IMR-90 (cell line): ENCODE measurements at regions not wholly inside any gene's neighbourhood (a gene's known extent, or its start where the extent isn't known, plus 50 kb on each side); places are given as distances from the start of the nearest gene placed in this dataset.

Experiments
- ATAC-seq: fragments of 200-7000 bp; cut with Tn5 transposase; 2 replicates; pipeline ENCODE4 v1.9.1; 2020; ENCODE audit warnings: low read depth, mild to moderate bottlenecking, moderate library complexity
- BruUV-seq: library from RNA; stranded (reverse); fragments of 400-500 nt; replicated peaks from 2 replicates; lab custom pipeline; 2021; lab: Mats Ljungman, UMichigan
- CTCF ChIA-PET: fragments of 300-600 bp; formaldehyde crosslinking; extraction: SDS; loops from one replicate; lab custom pipeline; 2021; ENCODE audit warnings: antibody characterized with exemption; lab: Yijun Ruan, JAX
- POLR2A ChIA-PET: fragments of 300-600 bp; sonication (Branson Sonifier 250); formaldehyde crosslinking; loops from one replicate; lab custom pipeline; 2022; ENCODE audit warnings: antibody characterized with exemption; ENCODE audit not compliant: unreplicated experiment; lab: Charles Lee
- DNase-seq: peaks from one replicate; pipeline ENCODE4 v3.0.0; 2013
- H2AFZ ChIP-seq: replicated peaks from 2 replicates; pipeline ENCODE3; 2013; ENCODE audit warnings: low read length, mild to moderate bottlenecking; ENCODE audit not compliant: poor library complexity
- H2AK5ac ChIP-seq: 2 replicates; pipeline ENCODE4 v1.6.1; 2013; ENCODE audit warnings: low read depth, low read length, inconsistent platforms
- H2AK9ac ChIP-seq: replicated peaks from 2 replicates; pipeline ENCODE3; 2013; ENCODE audit warnings: mild to moderate bottlenecking, low read depth, low read length, moderate library complexity; ENCODE audit not compliant: poor library complexity
- H2BK120ac ChIP-seq: 2 replicates; pipeline ENCODE4 v1.6.1; 2013; ENCODE audit warnings: low read depth, low read length, inconsistent platforms
- H2BK15ac ChIP-seq: 3 replicates; pipeline ENCODE4 v1.6.1; 2013; ENCODE audit warnings: low read depth, low read length, inconsistent platforms
- H2BK20ac ChIP-seq: 2 replicates; pipeline ENCODE4 v1.6.1; 2013; ENCODE audit warnings: low read depth, mild to moderate bottlenecking, inconsistent platforms, low read length, moderate library complexity
- H2BK5ac ChIP-seq: 2 replicates; pipeline ENCODE4 v1.6.1; 2013; ENCODE audit warnings: mild to moderate bottlenecking, low read depth, low read length, inconsistent platforms; ENCODE audit not compliant: poor library complexity, severe bottlenecking
- H3K14ac ChIP-seq: replicated peaks from 2 replicates; pipeline ENCODE4 v1.6.1; 2013; ENCODE audit warnings: low read depth, low read length, inconsistent platforms
- H3K18ac ChIP-seq: 2 replicates; pipeline ENCODE4 v1.6.1; 2013; ENCODE audit warnings: low read depth, low read length, control low read depth
- H3K23ac ChIP-seq: 2 replicates; pipeline ENCODE4 v1.6.1; 2013; ENCODE audit warnings: low read depth, low read length, inconsistent platforms
- H3K27ac ChIP-seq: 2 replicates; pipeline ENCODE4 v1.5.1; 2013; ENCODE audit warnings: mild to moderate bottlenecking, control low read depth, low read length; ENCODE audit not compliant: insufficient read depth
- H3K27me3 ChIP-seq: 2 replicates; pipeline ENCODE4 v1.6.1; 2013; ENCODE audit warnings: low read length; ENCODE audit not compliant: control insufficient read depth, insufficient read depth
- H3K36me3 ChIP-seq: 2 replicates; pipeline ENCODE4 v1.6.1; 2013; ENCODE audit warnings: low read length, mixed read lengths; ENCODE audit not compliant: control insufficient read depth, insufficient read depth
- H3K4ac ChIP-seq: 2 replicates; pipeline ENCODE4 v1.6.1; 2013; ENCODE audit warnings: low read depth, low read length, inconsistent platforms
- H3K4me1 ChIP-seq: 2 replicates; pipeline ENCODE4 v1.6.1; 2013; ENCODE audit warnings: low read length, mixed read lengths; ENCODE audit not compliant: control insufficient read depth, insufficient read depth
- H3K4me2 ChIP-seq: 2 replicates; pipeline ENCODE4 v1.6.1; 2013; ENCODE audit warnings: low read depth, mild to moderate bottlenecking, control low read depth, low read length, moderate library complexity
- H3K4me3 ChIP-seq: 2 replicates; pipeline ENCODE4 v1.5.1; 2013; ENCODE audit warnings: low read depth, mild to moderate bottlenecking, control low read depth, low read length, moderate library complexity; ENCODE audit not compliant: insufficient read depth
- H3K56ac ChIP-seq: 2 replicates; pipeline ENCODE4 v1.6.1; 2013; ENCODE audit warnings: low read length, inconsistent platforms; ENCODE audit not compliant: insufficient read depth; ENCODE audit errors: extremely low read depth
- H3K79me1 ChIP-seq, 2 experiments: 2 replicates each; pipeline ENCODE4 v1.6.1; 2013; ENCODE audit warnings: low read length in 2 of 2, inconsistent platforms in 1 of 2, low read depth in 1 of 2
- H3K9ac ChIP-seq: 2 replicates; pipeline ENCODE4 v1.6.1; 2013; ENCODE audit warnings: low read depth, low read length, control low read depth
- H3K9me1 ChIP-seq: 2 replicates; pipeline ENCODE4 v1.6.1; 2013; ENCODE audit warnings: low read length, inconsistent platforms; ENCODE audit not compliant: insufficient read depth
- H3K9me3 ChIP-seq: 2 replicates; pipeline ENCODE4 v1.6.1; 2013; ENCODE audit warnings: low read length; ENCODE audit not compliant: control insufficient read depth, insufficient read depth
- H4K20me1 ChIP-seq: 2 replicates; pipeline ENCODE4 v1.6.1; 2013; ENCODE audit warnings: low read length, inconsistent platforms; ENCODE audit not compliant: insufficient read depth
- H4K5ac ChIP-seq: 2 replicates; pipeline ENCODE4 v1.6.1; 2013; ENCODE audit warnings: mild to moderate bottlenecking, low read depth, low read length, control low read depth
- H4K8ac ChIP-seq, 2 experiments: 2 replicates each; pipeline ENCODE4 v1.6.1; 2013; ENCODE audit warnings: low read depth in 2 of 2, low read length in 2 of 2, control low read depth in 1 of 2, inconsistent platforms in 1 of 2
- H4K91ac ChIP-seq: 2 replicates; pipeline ENCODE4 v1.6.1; 2013; ENCODE audit warnings: low read depth, low read length, inconsistent platforms; ENCODE audit not compliant: insufficient read depth
- CHD1 ChIP-seq: IDR thresholded peaks from 2 replicates; pipeline ENCODE4 v1.6.1; 2012; ENCODE audit warnings: low read depth, low read length, improper control_type of control experiment
- FOS ChIP-seq: fragments of 150-350 bp; IDR thresholded peaks from 2 replicates; pipeline ENCODE4 v1.6.1; 2016; ENCODE audit warnings: low read depth, low read length
- MAFK ChIP-seq: IDR thresholded peaks from 2 replicates; pipeline ENCODE4 v1.6.1; 2012; ENCODE audit warnings: low read depth, low read length, improper control_type of control experiment
- NFE2L2 ChIP-seq: fragments of 150-350 bp; IDR thresholded peaks from 2 replicates; pipeline ENCODE4 v1.6.1; 2016; ENCODE audit warnings: low read depth, mild to moderate bottlenecking, low read length
- POLR2A ChIP-seq: IDR thresholded peaks from 2 replicates; pipeline ENCODE4 v1.6.1; 2012; ENCODE audit warnings: mild to moderate bottlenecking, low read depth, low read length
- RAD21 ChIP-seq: IDR thresholded peaks from 2 replicates; pipeline ENCODE4 v1.6.1; 2012; ENCODE audit warnings: low read length, improper control_type of control experiment
- RCOR1 ChIP-seq: IDR thresholded peaks from 2 replicates; pipeline ENCODE4 v1.6.1; 2012; ENCODE audit warnings: mild to moderate bottlenecking, low read length, improper control_type of control experiment; ENCODE audit not compliant: insufficient replicate concordance
- RFX5 ChIP-seq: IDR thresholded peaks from 2 replicates; pipeline ENCODE4 v1.8.0; 2012; ENCODE audit warnings: low read depth, mild to moderate bottlenecking, low read length, moderate library complexity
- WGBS, 2 experiments: methylation state at CpG; one replicate each; pipeline versions ENCODE4 v1.1.5 to v1.1.7; 2013; ENCODE audit warnings: missing lambda C conversion rate in 2 of 2; ENCODE audit not compliant: insufficient read length in 1 of 2; ENCODE audit errors: extremely low coverage in 2 of 2; 5-methylcytosine and 5-hydroxymethylcytosine counted together
- dilution Hi-C: fragments of 300-500 bp; cut with HindIII; formaldehyde crosslinking; loops from one replicate; pipeline ENCODE4 v1.14.3; 2018; ENCODE audit warnings: low sequenced_read_pairs; ENCODE audit not compliant: unreplicated experiment
- in situ Hi-C: fragments of 300-500 bp; cut with MboI; formaldehyde crosslinking; loops from 3 replicates; pipeline ENCODE4 v1.14.3; 2019; ENCODE audit warnings: low sequenced_read_pairs, inconsistent platforms, mixed read lengths
- intact Hi-C: fragments of 100-400 bp; cut with micrococcal nuclease; formaldehyde crosslinking; loops from 2 replicates; pipeline ENCODE4 v1.10.0; 2022

DNA sequence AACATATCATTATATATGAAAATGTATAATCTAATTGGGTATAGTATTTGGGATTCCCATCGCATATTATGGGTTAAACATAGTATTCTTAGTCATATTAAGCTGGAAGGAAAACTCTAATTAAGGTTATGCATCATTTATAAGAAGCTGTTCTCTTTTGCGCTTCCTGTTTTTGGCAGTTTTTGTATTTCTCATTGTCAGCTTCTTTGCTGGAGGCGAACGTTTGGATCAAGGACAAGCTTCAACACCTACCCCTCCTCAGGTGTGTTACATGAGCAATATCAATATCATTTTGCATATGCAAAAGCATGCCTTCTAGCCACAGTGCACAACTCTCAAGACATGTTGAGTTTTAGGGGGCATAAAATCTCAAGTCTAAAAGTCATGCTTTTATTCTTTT, 439.8 kb downstream of the TDRD3 start:
- Histone ChIP-seq H3K27me3 (no peaks in the 10 kb centered on the region), H3K9me1 (no peaks in the 10 kb centered on the region), H4K20me1 (no peaks in the 10 kb centered on the region), H3K4ac (no peak overlapping the region), H3K14ac (no peak overlapping the region), H2AK5ac (no peak overlapping the region), H3K56ac (no peak overlapping the region), H3K18ac (no peak overlapping the region), H4K8ac (no peak overlapping the region), H3K4me1 (no peaks in the 10 kb centered on the region), H2BK120ac (no peak overlapping the region), H2AFZ (no peak overlapping the region), H3K36me3 (no peaks in the 10 kb centered on the region), H2BK15ac (no peak overlapping the region), H2BK20ac (no peak overlapping the region), H3K27ac (no peak overlapping the region), H2BK5ac (no peak overlapping the region), H3K23ac (no peak overlapping the region), H2AK9ac (no peak overlapping the region), H3K9ac (no peak overlapping the region), H4K91ac (no peak overlapping the region), H3K4me2 (no peak overlapping the region), H3K79me1 (no peaks in the 10 kb centered on the region), H3K4me3 (no peak overlapping the region), H3K9me3 (peaks cover 2% of the 10 kb centered on the region; the same call in 1 of the 2 replicates), H4K5ac (no peak overlapping the region)
- POLR2A ChIA-PET: no interaction called here
- no peak for DNase-seq
- BruUV-seq: no TSS peak
- WGBS, 2 experiments: no CpG with 5 or more reads among the region's 4 CpGs
- intact Hi-C loops (no loop called here), dilution Hi-C loops (no loop called here), in situ Hi-C loops (no loop called here)
- CTCF ChIA-PET: no interaction called here
- TF ChIP-seq RCOR1 (no peak), CHD1 (no peak), RFX5 (no peak), POLR2A (no peak), FOS (no peak), RAD21 (no peak), MAFK (no peak), NFE2L2 (no peak)
- no peak for ATAC-seq
